ENCODE measurements at regions not wholly inside any gene's neighbourhood (a gene's known extent, or its start where the extent isn't known, plus 50 kb on each side); places are given as distances from the start of the nearest gene placed in this dataset.

- Histone ChIP-seq H3K4me3 (replicated peaks in 1 of 2; ENCODE audit: low read depth in 1 of 2, low read length in 2 of 2) (no peak overlapping the region), H3K27me3 (ENCODE audit: insufficient read depth, low read length) (no peaks in the 10 kb centered on the region), H2AFZ (ENCODE audit: low read depth, low read length, poor library complexity, severe bottlenecking) (no peak overlapping the region), H3K4me1 (ENCODE audit: control insufficient read depth in 1 of 2, insufficient read depth in 2 of 2, low read length in 2 of 2) (no peaks in the 10 kb centered on the region), H3K27ac (ENCODE audit: low read depth, low read length) (no peak overlapping the region), H3K4me2 (ENCODE audit: low read length) (no peak overlapping the region), H3K9me2 (ENCODE audit: insufficient read depth) (no peaks in the 10 kb centered on the region), H3K36me3 (ENCODE audit: control insufficient read depth in 1 of 2, insufficient read depth in 2 of 2, low read length in 2 of 2) (no peaks in the 10 kb centered on the region), H3K79me2 (ENCODE audit: insufficient read depth, low read length) (no peaks in the 10 kb centered on the region), H4K20me1 (ENCODE audit: insufficient read depth) (no peaks in the 10 kb centered on the region), H3K9ac (ENCODE audit: low read length) (no peak overlapping the region), H3K9me3 (ENCODE audit: control insufficient read depth in 1 of 2, insufficient read depth in 1 of 2, low read depth in 1 of 2, low read length in 2 of 2) (peaks cover 3% of the 10 kb centered on the region in 2 experiments; a peak in 1 of 4 replicates)
- DNase-seq (ENCODE audit: low read depth, low spot score), result no peak
- no peak for TF ChIP-seq ATF3 (IDR thresholded peaks at IDR 0.05)
- no peak for TF ChIP-seq YY1 (IDR thresholded peaks at IDR 0.05; ENCODE audit: extremely low read depth, insufficient replicate concordance, low read depth, low read length)
- no peak for TF ChIP-seq RAD21 (IDR thresholded peaks at IDR 0.05; ENCODE audit: low read depth)
- TF ChIP-seq ELF1 (IDR thresholded peaks at IDR 0.05; ENCODE audit: borderline replicate concordance, low read depth), result no peak
- TF ChIP-seq SIN3A (IDR thresholded peaks at IDR 0.05; ENCODE audit: low read depth), result no peak
- no peak for TF ChIP-seq CEBPB (IDR thresholded peaks at IDR 0.05; ENCODE audit: low read depth)
- TF ChIP-seq POLR2A (IDR thresholded peaks at IDR 0.05; ENCODE audit: borderline replicate concordance, extremely low read depth, insufficient read depth, insufficient read length), result no peak
- no peak for TF ChIP-seq REST (IDR thresholded peaks at IDR 0.05; ENCODE audit: low read depth)
- TF ChIP-seq TCF7L2 (IDR thresholded peaks at IDR 0.05; ENCODE audit: borderline replicate concordance, extremely low read depth, insufficient read depth, insufficient read length), result no peak
- CTCF ChIA-PET, result interaction anchor here (1.0 kb wide), 1 partner anchor 38 kb away, joined by 3 read pairs; no protein-coding TSS in a partner anchor
- no TSS peak for BruUV-seq (replicated peaks)
- POLR2A ChIA-PET, result no interaction called here
- intact Hi-C loops (cut with micrococcal nuclease), result no loop called here
- RAD21 ChIA-PET (ENCODE audit: low non-redundant PET in 1 of 2, low total read pairs in 2 of 2, uncharacterized antibody in 2 of 2, unreplicated experiment in 2 of 2), result no interaction called here
- no peak for ATAC-seq
These were observed 165.1 kb downstream of the TGFB2 start for GRCh38 chr1:218510153-218510772.
